ENCODE measurements at regions not wholly inside any gene's neighbourhood (a gene's known extent, or its start where the extent isn't known, plus 50 kb on each side); places are given as distances from the start of the nearest gene placed in this dataset.

DNA sequence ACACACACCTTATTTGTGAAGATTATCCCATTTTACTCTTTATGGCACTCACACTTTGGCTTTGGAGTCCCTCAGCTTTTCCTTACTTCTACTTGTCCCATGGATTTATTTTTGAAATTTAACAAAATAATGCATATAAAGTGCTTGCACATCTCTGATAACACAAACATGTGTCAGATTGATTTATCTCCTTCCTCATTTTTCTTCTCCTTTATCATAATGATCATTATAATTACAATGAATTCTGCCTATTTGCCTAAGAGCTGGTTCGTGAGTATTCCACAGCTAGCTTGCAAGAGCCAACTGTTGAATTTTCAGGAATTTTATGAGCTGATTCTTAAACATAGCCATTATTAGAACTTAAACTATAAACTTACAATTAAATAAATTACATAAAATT is 347.7 kb downstream of the CHSY3 start:
- in situ Hi-C loops (cut with MboI), result no loop called here
- 0% methylated on average over 1 of the region's 1 CpG for WGBS (ENCODE audit: insufficient coverage, low coverage, missing lambda C conversion rate)
- TF ChIP-seq PKNOX1 (IDR thresholded peaks at IDR 0.05), result no peak
- no peak for TF ChIP-seq HCFC1 (IDR thresholded peaks at IDR 0.05; ENCODE audit: low read depth, low read length)
- no peak for TF ChIP-seq POLR2AphosphoS2 (IDR thresholded peaks at IDR 0.05; ENCODE audit: low read length)
- no peak for TF ChIP-seq MTF1 (CRISPR knock-in tag; IDR thresholded peaks at IDR 0.05; ENCODE audit: borderline replicate concordance)
- TF ChIP-seq CEBPZ (IDR thresholded peaks at IDR 0.05; ENCODE audit: borderline replicate concordance, low read depth, low read length), result no peak
- no peak for TF ChIP-seq ATF6 (CRISPR knock-in tag; IDR thresholded peaks at IDR 0.05)
- no peak for TF ChIP-seq FOXK2 (conservative IDR thresholded peaks at IDR 0.05 in 1 of 2, IDR thresholded peaks at IDR 0.05 in 1 of 2; ENCODE audit: low read depth in 2 of 2)
- no peak for TF ChIP-seq U2AF2 (optimal IDR thresholded peaks at IDR 0.05; ENCODE audit: low read depth, low read length)
- TF ChIP-seq, protein P1, sequence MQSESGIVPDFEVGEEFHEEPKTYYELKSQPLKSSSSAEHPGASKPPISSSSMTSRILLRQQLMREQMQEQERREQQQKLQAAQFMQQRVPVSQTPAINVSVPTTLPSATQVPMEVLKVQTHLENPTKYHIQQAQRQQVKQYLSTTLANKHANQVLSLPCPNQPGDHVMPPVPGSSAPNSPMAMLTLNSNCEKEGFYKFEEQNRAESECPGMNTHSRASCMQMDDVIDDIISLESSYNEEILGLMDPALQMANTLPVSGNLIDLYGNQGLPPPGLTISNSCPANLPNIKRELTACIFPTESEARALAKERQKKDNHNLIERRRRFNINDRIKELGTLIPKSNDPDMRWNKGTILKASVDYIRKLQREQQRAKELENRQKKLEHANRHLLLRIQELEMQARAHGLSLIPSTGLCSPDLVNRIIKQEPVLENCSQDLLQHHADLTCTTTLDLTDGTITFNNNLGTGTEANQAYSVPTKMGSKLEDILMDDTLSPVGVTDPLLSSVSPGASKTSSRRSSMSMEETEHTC (IDR thresholded peaks at IDR 0.05), result no peak
- TF ChIP-seq CBX8 (IDR thresholded peaks at IDR 0.05; ENCODE audit: borderline replicate concordance, extremely low read depth, low read depth, low read length, poor library complexity, severe bottlenecking), result no peak
- TF ChIP-seq TSHZ1 (CRISPR knock-in tag; IDR thresholded peaks at IDR 0.05), result no peak

More for the DNA sequence above, 347.7 kb downstream of the CHSY3 start:
- Histone ChIP-seq H3K27ac (ENCODE audit: extremely low read depth, low read depth, low read length) (no peak overlapping the region), H3K9me3 (replicated peaks; ENCODE audit: control insufficient read depth, insufficient read depth, low read depth, low read length) (no peaks in the 10 kb centered on the region), H3K79me2 (ENCODE audit: control insufficient read depth, insufficient read depth, low read length) (no peaks in the 10 kb centered on the region), H3K4me2 (ENCODE audit: insufficient read depth, low read length) (no peak overlapping the region), H2AFZ (ENCODE audit: low read depth, low read length) (no peak overlapping the region), H3K27me3 (ENCODE audit: control insufficient read depth in 2 of 2, insufficient read depth in 2 of 2, low read length in 2 of 2) (no peaks in the 10 kb centered on the region), H3K9me1 (ENCODE audit: control insufficient read depth, insufficient read depth, low read length) (no peaks in the 10 kb centered on the region), H3K4me1 (replicated peaks in 1 of 2; ENCODE audit: control insufficient read depth in 2 of 2, insufficient read depth in 2 of 2, low read length in 2 of 2) (no peaks in the 10 kb centered on the region), H3K9ac (ENCODE audit: insufficient read depth in 1 of 2, low read depth in 2 of 2, low read length in 2 of 2) (no peak overlapping the region), H4K20me1 (replicated peaks; ENCODE audit: control insufficient read depth, insufficient read depth, low read length) (no peaks in the 10 kb centered on the region), H3K4me3 (no peak overlapping the region), H3K36me3 (ENCODE audit: control insufficient read depth, insufficient read depth, low read length) (no peaks in the 10 kb centered on the region)
- no TSS peak for BruUV-seq (replicated peaks)
- FAIRE-seq, result no peak
- CTCF ChIA-PET (ENCODE audit: low intra/inter-chr PET ratio), result no interaction called here
- ATAC-seq, result no peak
- DNase-seq (ENCODE audit: extremely low read depth in 1 of 4, low spot score in 3 of 4), result no peak
- POLR2A ChIA-PET, result no interaction called here
- intact Hi-C loops (cut with micrococcal nuclease), result no loop called here
